HG03520 (cell line): ENCODE measurements at regions not wholly inside any gene's neighbourhood (a gene's known extent, or its start where the extent isn't known, plus 50 kb on each side); places are given as distances from the start of the nearest gene placed in this dataset.
"Not testable (repeated sequence)": the region's sequence is repeated elsewhere in the genome, so short reads cannot be mapped to it uniquely, and the experiment has no call there.

ENCODE experiments used
- ATAC-seq: cut with Tn5 transposase; IDR thresholded peaks from one replicate; pipeline ENCODE4 v1.9.1; 2021; ENCODE audit warnings: mild to moderate bottlenecking, moderate library complexity; ENCODE audit not compliant: unreplicated experiment

DNA sequence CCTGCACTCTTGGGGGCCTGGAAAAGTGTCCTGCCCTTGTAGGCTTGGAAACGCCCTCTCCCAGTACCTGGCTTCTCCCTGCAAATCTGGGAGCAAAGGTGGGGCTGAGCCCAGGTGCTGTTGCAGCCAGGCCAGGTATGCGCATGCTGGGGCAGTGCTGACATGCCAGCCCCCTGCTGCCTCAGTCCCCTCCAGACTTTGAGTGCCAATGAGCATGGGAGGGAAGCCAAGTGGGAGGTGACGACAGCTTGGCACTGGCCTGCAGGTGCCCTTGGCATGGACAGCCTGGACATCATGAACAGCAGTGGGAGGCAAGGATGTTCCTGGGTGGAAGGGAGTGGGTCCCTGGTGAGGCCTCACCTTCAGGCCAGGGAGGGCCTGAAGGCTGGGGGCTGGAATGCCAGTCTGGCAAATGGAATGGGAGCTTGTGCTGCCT lies 1494.4 kb upstream of the NUDT12 start:
- no peak for ATAC-seq

DNA sequence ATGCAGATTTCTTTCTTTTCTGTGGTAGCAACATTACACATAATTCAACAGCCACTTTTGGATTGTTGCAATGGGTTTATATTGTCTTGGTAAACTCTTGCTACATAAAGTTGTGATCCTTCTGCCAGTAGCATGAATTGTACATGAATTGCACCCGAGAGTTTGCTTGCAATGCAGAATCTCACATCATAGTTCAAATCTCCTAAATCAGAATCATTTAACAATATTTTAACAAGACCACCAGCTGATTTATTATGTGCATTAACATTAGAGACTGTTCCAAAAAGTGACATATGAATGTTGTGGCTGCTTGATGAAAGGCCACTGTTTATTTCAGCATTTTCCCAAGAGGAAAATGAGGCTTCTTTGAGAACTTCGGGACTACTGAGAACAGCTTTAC lies 1491.8 kb upstream of the NUDT12 start:
- no peak for ATAC-seq

DNA sequence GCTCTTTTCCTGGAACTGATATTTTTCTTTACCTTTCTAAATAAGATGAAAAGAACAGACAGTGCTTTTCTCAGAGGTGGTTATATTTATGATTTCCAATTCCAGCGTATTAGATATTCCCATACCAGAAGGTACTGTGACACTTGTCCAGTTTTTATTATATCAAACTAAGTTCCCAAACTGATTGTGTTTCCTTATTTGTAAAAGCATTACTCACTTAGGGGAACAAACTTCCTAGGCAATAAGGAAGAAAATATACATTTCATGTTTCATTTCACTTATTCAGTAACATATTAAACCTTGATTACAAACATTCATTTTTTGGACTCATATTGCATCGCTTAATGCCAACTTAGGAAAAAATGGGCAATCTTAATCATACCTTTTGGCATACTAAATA lies 1480.0 kb upstream of the NUDT12 start:
- ATAC-seq, result no peak

DNA sequence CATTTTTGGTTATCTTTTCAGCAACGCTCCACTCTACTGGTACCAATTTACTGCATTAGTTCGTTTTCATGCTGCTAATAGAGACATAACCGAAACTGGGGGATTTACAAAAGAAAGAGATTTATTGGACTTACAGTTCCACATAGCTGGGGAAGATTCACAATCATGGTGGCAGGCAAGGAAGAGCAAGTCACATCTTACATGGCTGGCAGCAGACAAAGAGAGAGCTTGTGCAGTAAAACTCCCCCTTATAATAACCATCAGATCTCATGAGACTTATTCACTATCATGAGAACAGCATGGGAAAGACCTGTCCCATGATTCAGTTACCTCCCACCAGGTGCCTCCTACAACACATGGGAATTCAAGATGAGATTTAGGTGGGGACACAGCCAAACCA lies 1474.2 kb upstream of the NUDT12 start:
- not testable (repeated sequence) for ATAC-seq

DNA sequence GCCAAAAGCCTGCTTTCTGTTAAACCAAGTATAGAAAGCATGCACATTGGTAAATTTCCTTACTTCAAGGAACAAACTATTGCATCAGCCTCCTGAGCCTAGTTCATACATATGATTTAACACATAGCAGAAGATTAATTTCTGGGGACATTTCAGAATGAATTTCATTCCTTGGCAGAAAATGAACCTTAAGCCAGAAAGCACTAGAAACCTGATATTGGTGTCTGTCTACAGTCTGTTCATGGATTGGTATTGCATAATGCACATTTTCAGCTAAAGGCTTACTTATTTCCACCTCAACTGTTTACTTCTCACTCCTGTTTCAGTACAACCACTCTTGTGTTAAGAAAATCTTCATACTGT lies 1471.8 kb upstream of the NUDT12 start:
- no peak for ATAC-seq

DNA sequence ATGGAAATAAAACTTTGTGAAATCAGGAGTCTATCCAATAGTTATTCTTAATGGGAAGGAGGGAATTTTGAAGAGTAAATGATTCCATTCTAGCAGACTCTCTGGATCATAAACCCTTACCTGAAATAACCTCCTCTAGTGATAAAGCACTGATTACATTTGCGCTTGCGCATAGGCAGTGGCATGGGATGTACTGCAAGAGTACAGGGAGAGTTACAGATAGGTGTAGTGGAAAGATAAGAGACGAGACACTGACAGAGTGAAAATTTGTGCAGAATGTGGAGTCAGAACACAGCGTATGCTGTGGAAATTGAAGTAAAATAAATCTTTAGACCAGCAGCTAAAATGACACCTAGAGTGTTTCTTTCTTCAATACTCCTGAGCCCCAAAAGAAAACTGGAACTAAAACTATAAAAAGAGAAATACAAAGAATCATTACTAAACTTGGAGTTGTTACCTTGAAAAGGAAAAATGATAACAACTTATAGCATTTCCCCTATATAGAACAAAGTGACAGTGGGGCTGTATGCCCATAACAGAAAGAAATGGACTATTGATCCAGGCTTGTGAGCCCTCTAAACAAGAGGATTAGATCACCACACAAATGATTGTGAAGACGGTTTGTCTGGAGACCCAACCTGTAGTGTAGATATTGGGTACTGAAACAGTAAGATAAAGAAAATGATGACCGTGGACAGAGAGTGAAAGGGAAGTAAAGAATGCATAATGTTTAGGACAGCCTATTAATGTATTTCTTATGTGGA lies 1471.2 kb upstream of the NUDT12 start:
- ATAC-seq, result no peak

- no peak for ATAC-seq
Observed at GRCh38 chr5:105032917-105033316, 1470.3 kb upstream of the NUDT12 start.

DNA sequence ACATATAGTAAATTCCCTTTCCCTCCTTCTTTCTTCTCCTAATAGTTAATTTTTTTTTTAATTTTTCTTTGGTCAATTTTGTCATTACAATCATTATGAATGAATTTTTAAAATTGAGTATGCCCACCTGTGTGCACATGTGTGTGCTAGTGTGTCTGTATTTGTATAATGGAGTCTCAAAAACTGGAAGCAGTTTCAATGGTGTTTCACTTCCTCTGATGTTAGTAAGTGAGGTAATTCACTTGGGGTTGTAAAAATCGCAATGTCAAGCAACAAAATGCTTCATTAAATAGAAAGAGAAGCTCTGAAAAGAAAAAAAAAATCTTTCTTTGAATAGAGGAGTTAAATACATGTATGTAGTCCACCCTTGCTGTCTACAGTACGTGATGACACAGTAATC lies 1467.6 kb upstream of the NUDT12 start:
- no peak for ATAC-seq

- ATAC-seq, result no peak
Observed at GRCh38 chr5:105015098-105015497, 1452.5 kb upstream of the NUDT12 start.

DNA sequence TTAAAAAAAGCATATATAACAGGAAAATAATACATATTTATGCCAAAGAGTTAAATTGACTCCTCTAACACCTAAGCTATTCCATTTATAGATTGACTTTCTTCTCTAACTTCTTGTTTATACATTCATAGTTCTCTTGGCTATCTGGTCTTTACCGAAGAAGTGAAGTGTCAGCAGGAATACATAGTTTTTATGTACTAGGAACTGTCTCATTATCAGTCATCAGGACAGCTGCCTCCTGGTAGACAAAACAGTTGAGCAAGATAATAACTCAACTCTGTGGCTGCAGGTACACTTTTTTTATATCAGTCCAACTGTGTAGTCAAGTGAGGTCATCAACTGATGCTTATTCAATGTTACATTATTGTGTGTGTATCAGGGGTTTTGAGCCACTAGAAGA lies 1436.0 kb upstream of the NUDT12 start:
- no peak for ATAC-seq

DNA sequence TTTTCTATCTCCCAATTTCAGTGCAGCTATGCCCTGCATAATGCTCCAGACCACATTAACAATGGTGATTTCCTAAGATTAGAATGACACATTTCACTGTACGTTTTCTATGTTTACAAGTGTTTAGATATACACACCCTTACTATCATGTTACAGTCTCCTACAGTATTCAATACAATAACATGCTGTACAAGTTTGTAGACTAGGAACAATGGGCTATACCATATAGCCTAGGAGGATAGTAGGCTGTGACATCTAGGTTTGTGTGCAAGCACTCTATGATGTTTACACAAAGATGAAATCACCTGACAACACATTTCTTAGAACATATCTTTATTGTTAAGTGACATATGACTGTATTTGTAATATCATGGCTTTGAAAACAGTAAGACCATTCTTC lies 1435.6 kb upstream of the NUDT12 start:
- ATAC-seq, result no peak

DNA sequence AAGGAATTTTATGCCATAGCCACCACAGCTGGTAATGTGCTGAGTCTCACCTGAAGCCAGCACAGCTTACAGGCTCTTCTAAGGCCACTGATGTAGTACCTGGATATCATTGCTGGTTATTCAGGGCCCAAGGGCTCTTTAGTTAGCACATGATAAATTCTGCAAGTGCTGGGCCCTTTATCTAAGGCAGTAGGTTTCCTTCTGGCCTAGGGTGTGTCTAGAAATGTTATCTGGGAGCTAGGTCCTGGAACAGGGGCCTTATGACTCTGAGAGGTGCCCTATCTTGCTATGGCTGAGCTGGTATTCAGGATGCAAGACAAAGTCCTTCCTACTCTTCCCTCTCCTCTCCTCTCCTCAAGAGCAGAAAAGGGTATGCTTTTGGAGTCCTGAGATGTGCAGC lies 1424.5 kb upstream of the NUDT12 start:
- no peak for ATAC-seq

- no peak for ATAC-seq
Observed at GRCh38 chr5:104977529-104977928, 1414.9 kb upstream of the NUDT12 start.

DNA sequence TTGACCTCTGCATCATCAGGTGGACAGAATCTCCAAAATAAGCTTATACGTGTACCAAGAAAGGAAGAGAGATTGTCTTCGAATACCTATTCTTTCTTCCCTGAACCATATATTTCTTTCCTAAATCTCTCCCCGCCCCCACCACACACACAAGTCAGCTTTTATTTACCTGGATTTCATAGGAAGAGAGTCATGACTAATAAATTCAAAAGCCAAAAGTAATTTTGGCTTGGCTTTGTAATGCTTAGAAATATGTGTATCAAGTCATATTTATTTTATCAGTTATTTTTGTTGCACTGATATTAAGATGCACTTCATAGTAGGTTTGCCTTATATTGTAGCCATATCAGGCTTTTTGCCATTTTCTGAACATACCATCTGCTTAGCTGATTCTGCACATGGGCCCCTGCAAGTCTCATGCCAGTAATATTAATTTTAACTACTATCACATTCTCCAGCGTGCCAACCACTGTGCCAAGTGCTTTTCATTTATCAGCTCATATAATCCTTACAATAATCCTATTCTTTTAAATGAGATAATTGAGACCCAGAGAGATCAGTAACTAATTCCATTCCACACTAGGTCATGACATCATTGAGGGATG lies 1405.3 kb upstream of the NUDT12 start:
- no peak for ATAC-seq

DNA sequence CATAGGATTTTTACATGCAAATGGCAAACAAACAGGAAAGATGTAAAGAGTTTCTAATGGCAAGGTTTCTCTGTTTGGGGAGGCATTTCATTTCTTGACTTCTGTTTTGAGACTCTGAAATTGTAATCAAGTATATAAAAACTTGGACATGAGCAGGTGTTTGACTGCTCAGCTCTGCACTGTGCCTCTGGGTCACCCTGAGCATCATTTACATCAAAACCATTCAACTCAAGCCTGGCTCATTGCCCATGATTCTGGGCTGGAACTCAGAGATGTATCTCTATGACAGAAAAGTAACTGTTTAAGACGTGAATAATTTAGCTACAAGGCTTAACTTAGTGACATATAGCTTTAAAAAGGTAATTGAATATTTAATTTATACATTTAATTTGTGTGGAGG lies 1402.4 kb upstream of the NUDT12 start:
- ATAC-seq, result no peak

- no peak for ATAC-seq
Observed at GRCh38 chr5:104955479-104955878, 1392.9 kb upstream of the NUDT12 start.

DNA sequence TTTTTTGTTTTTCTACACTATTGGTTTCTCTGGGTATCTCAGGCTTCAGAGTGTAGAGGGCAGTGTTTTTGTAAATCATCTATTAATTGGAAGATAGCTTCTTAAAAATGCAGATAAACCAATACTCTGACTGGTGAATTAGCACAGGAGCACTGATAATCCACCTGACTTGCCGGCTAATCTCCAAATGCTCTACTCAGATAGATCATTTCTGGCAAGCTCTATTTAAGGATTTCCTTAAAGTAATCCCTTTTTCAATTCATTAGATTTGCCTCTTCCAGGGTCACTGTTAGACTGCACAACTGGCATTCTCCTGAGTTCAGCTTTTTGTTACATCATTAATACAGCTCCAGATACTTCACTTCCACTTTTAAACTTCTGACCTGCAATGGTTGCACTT lies 1390.3 kb upstream of the NUDT12 start:
- ATAC-seq, result no peak

GRCh38 chr5:104951829-104952228 lies 1389.2 kb upstream of the NUDT12 start:
- no peak for ATAC-seq

GRCh38 chr5:104947076-104947475 lies 1384.5 kb upstream of the NUDT12 start:
- no peak for ATAC-seq

- no peak for ATAC-seq
Observed at GRCh38 chr5:104942735-104943134, 1380.1 kb upstream of the NUDT12 start.

- ATAC-seq, result no peak
Observed at GRCh38 chr5:104941030-104941645, 1378.5 kb upstream of the NUDT12 start.

DNA sequence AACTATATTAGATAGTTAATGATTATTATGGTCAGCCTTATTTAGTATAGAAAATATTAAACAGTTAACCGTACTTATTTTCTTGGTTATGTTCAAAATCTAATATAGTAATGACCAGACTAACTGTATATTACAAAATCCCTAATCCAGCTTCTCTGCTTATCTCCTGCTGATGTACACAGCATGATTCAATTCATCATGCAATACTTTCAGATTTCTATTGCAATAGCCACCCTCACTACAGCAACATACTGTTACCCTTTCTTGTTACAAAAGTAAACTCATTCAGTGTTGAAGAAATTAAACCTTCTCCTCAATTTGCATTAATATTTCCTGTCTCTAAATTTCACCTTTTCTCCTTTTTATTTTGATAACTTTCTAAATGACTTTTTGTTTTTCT lies 1375.0 kb upstream of the NUDT12 start:
- no peak for ATAC-seq
